ENCODE measurements at regions not wholly inside any gene's neighbourhood (a gene's known extent, or its start where the extent isn't known, plus 50 kb on each side); places are given as distances from the start of the nearest gene placed in this dataset.
A peak's percentile ranks its signal among the peaks of the same experiment; 100 is the strongest.
"Not testable (repeated sequence)": the region's sequence is repeated elsewhere in the genome, so short reads cannot be mapped to it uniquely, and the experiment has no call there.

DNA sequence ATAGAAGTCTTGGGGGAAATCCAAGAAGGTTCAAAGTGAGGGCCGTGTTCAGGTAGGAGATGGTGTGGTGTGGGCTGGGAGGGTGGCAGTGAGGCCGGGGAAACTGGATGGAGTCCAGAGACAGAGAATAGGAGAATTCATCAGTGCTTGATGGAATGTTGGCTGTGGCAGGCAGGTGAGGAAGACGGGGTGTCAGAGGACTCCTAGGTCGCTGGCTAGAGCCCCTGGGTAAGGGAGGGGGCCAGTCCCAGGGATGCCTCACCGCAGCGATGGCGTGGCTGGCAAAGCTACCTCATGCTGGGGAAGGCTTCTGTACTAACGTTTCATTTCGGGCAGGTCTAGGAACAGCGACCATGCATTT, 373.0 kb downstream of the RPS24 start:
- DNase-seq (ENCODE audit: extremely low read depth, low read depth) = no peak

- DNase-seq (ENCODE audit: extremely low read depth, low read depth) = peak; percentile 43
Measured at GRCh38 chr10:78407009-78407711, 373.5 kb downstream of the RPS24 start.

GRCh38 chr10:78407966-78408365, 374.3 kb downstream of the RPS24 start:
- no peak for DNase-seq (ENCODE audit: extremely low read depth, low read depth)

- no peak for DNase-seq (ENCODE audit: extremely low read depth, low read depth)
Measured at GRCh38 chr10:78408671-78409472, 375.2 kb downstream of the RPS24 start.

GRCh38 chr10:78410046-78410965, 376.6 kb downstream of the RPS24 start:
- DNase-seq (ENCODE audit: extremely low read depth, low read depth) = no peak

GRCh38 chr10:78411716-78412115, 378.1 kb downstream of the RPS24 start:
- DNase-seq (ENCODE audit: extremely low read depth, low read depth) = no peak

GRCh38 chr10:78412605-78413004, 378.9 kb downstream of the RPS24 start:
- DNase-seq (ENCODE audit: extremely low read depth, low read depth) = no peak

DNA sequence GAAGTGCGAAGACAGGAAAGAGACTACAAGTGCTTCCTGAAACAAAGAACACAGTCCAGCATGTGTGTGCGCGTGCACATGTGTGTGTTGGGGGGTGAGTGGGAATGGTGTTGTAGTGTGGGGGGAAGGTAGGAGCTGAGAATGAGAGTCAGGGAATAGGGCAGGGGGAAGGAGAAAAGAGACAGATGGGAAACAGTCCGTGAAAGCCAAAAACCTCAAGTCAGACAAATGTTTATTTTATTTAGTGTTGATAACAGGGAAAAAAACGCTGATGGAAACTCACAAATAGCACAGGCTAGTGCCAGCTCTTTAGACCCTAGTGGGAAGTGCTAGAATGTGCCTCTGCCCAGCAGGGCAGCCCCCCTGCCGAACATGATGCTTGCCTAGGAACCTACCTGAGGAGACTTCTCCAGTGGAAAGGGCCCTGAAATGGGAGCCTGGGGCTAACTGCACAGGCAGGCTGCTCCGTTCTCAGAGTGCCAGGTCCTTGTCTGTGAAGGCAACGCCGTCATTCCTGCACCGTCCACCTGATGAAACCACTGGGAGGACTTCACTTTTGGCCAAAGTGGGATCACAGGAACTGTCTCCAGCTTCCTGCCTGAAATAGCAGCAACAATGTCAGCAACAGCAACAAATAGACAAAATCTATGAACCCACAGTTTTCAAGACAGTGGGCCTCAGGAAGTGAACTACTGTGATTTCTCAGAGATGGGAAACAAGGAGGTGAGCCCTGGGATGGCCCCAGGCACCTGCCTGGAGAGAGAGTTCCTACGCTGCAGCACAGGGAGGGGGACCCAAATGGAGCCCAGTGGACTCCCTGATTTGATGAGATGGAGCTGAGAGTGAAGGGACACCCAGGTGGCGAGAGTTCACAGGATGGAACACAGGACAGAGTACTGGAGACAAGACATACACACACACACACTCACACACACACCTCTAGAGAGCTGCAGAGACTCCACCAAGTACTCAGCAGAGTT, 379.7 kb downstream of the RPS24 start:
- DNase-seq (ENCODE audit: extremely low read depth, low read depth) = no peak

GRCh38 chr10:78414380-78414779, 380.7 kb downstream of the RPS24 start:
- DNase-seq (ENCODE audit: extremely low read depth, low read depth) = no peak

- DNase-seq (ENCODE audit: extremely low read depth, low read depth) = no peak
Measured at GRCh38 chr10:78415111-78415510, 381.4 kb downstream of the RPS24 start.

DNA sequence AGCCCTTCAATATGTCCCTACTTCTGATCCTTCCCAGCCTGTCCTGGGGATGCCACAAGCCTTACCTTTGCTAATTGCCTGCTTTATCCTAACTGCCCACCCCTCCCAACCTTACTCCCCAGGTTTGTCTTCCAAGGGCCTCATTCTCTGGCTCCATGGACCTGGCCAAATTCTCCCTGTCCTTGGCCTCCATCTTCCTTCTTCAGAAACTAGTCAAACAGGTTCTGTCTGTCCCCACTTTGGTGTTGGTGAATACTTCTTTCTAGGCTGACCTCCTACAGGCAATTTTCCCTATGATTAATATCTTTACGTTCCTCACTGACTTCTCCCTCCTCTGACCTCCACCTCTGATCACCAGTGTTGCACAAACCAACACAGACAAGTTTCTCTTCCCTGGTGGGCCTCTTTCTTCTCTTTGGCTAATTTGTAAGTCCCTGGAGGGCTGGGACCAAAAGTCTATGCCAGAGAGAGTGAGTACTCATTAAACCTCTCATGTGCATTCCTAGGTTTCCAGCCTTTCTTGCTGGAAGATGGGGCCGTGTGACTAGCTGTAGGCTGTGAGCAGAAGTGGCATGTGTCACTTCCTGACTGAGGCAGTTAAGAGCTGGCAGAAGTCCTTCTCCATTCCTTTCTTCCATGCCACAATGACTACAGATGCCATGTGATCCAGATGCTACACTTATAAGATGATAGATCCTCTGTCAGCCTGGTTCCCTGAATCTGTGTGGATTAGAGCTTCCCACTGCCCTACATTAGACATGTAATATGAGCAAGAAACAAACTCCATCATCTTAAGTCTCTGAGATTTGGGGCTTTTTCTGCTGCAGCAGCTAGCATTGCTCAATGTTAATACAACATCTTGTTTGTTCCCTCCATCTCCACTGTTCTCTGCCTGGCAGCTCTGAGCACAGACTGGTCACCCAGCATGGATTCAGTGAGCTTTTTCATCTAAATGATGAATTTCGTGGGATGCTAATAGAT, 382.7 kb downstream of the RPS24 start:
- DNase-seq (ENCODE audit: extremely low read depth, low read depth) = no peak

GRCh38 chr10:78417425-78418370, 384.0 kb downstream of the RPS24 start:
- no peak for DNase-seq (ENCODE audit: extremely low read depth, low read depth)

- no peak for DNase-seq (ENCODE audit: extremely low read depth, low read depth)
Measured at GRCh38 chr10:78419481-78420265, 386.0 kb downstream of the RPS24 start.

GRCh38 chr10:78420946-78421735, 387.5 kb downstream of the RPS24 start:
- no peak for DNase-seq (ENCODE audit: extremely low read depth, low read depth)

DNA sequence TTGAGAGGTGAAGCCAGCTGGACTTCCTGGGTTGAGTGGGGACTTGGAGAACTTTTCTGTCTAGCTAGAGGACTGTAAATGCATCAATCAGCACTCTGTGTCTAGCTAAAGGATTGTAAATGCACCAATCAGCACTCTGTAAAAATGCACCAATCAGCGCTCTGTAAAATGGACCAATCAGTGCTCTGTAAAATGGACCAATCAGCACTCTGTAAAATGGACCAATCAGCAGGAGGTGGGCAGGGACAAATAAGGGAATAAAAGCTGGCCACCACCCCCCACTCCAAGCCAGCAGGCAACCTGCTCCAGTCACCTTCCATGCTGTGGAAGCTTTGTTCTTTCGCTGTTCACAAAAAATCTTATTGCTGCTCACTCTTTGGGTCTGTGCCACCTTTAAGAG, 390.4 kb downstream of the RPS24 start:
- DNase-seq (ENCODE audit: extremely low read depth, low read depth) = not testable (repeated sequence)

DNA sequence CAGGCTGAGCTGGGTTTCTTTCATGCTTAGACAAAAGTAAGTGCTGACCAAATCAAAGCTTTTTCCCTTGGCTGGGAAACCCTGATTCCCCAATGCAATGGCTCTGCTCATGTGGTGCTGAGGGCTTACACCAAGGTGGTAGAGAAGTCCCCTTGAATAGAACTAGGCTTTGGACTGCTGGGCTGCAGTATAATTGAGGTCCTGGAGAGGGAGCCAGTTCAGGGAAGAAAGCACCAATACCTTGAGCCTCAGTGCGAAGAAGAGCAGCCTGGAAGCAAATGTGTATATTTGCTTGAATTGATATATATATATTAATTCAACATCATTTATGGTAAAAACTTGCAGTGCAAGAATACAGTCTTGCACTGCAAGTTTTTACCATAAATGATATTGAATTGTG, 391.1 kb downstream of the RPS24 start:
- no peak for DNase-seq (ENCODE audit: extremely low read depth, low read depth)
